Vagina (tissue), 2 donors: ENCODE measurements at regions not wholly inside any gene's neighbourhood (a gene's known extent, or its start where the extent isn't known, plus 50 kb on each side); places are given as distances from the start of the nearest gene placed in this dataset.
"Not testable (repeated sequence)": the region's sequence is repeated elsewhere in the genome, so short reads cannot be mapped to it uniquely, and the experiment has no call there.

Experiments used
- DNase-seq, 2 donors: peaks; one replicate each; pipeline ENCODE4 v3.0.0-alpha.2; 2017; ENCODE audit errors: extremely low spot score in 2 of 2
- H3K27ac ChIP-seq: fragments of 200-600 bp; sonication (generic); one replicate; pipeline ENCODE4 v1.5.1; 2019
- H3K27me3 ChIP-seq: fragments of 200-600 bp; sonication (generic); one replicate; pipeline ENCODE4 v1.5.1; 2019
- H3K36me3 ChIP-seq, 2 donors: fragments of 200-600 bp; sonication (generic); one replicate each; pipeline ENCODE4 v1.5.1; 2017 to 2019
- H3K4me1 ChIP-seq: fragments of 200-600 bp; sonication (generic); one replicate; pipeline ENCODE4 v1.5.1; 2019
- H3K4me3 ChIP-seq, 2 donors: fragments of 200-600 bp; sonication (generic); 1 replicate in 1 of 2; 2 replicates in 1 of 2; pipeline ENCODE4 v1.5.1; 2016 to 2019
- H3K9me3 ChIP-seq: fragments of 200-600 bp; sonication (generic); one replicate; pipeline ENCODE4 v1.5.1; 2019
- POLR2A ChIP-seq, 2 donors: fragments of 450-650 bp; IDR thresholded peaks; one replicate each; pipeline ENCODE4 v1.6.1; 2017; ENCODE audit warnings: antibody characterized with exemption in 2 of 2, mild to moderate bottlenecking in 2 of 2, moderate library complexity in 2 of 2
- POLR2AphosphoS5 ChIP-seq, 2 donors: sonication (generic); formaldehyde crosslinking; IDR thresholded peaks; one replicate each; pipeline ENCODE4 v1.9.0; 2017; ENCODE audit warnings: antibody characterized with exemption in 2 of 2, mild to moderate bottlenecking in 2 of 2, low read depth in 1 of 2; ENCODE audit not compliant: insufficient read depth in 1 of 2
- intact Hi-C: fragments of 100-400 bp; cut with DNase I; formaldehyde crosslinking; loops from one replicate; pipeline ENCODE4 v1.15.1; 2023
- TF ChIP-seq, protein P1 (sequence below), 3 experiments: fragments of 450-650 bp in 2 of 3; fragments of 200-600 bp in 1 of 3; sonication (generic) in 1 of 3; IDR thresholded peaks; one replicate each; pipeline ENCODE4 v1.5.1; 2017 to 2019; ENCODE audit warnings: antibody characterized with exemption in 3 of 3, mild to moderate bottlenecking in 2 of 3, moderate library complexity in 2 of 3

DNA sequence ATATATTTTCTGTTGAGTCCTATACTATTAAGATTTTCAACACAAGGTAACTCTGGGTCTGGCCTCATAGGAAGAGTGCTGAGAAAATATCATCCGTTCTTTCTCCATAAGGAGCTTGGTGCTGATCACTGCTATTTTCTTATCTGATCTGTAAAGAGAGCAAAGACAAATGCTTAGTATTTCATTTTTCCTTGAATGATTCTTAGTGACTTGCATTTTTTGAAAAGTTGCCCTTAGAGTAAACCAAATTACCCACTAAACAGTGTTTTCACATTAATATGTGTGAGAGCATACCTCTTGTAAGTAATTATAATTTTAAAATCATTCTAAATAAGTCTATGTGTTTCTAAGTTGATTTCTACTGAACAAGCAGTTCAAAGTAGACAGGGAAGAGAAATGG, 121.3 kb upstream of the CTSV start:
- TF ChIP-seq POLR2A (IDR thresholded peaks at IDR 0.05) = no peak
- TF ChIP-seq POLR2AphosphoS5 (IDR thresholded peaks at IDR 0.05; ENCODE audit: insufficient read depth in 1 of 2, low read depth in 1 of 2) = no peak
- TF ChIP-seq, protein P1, sequence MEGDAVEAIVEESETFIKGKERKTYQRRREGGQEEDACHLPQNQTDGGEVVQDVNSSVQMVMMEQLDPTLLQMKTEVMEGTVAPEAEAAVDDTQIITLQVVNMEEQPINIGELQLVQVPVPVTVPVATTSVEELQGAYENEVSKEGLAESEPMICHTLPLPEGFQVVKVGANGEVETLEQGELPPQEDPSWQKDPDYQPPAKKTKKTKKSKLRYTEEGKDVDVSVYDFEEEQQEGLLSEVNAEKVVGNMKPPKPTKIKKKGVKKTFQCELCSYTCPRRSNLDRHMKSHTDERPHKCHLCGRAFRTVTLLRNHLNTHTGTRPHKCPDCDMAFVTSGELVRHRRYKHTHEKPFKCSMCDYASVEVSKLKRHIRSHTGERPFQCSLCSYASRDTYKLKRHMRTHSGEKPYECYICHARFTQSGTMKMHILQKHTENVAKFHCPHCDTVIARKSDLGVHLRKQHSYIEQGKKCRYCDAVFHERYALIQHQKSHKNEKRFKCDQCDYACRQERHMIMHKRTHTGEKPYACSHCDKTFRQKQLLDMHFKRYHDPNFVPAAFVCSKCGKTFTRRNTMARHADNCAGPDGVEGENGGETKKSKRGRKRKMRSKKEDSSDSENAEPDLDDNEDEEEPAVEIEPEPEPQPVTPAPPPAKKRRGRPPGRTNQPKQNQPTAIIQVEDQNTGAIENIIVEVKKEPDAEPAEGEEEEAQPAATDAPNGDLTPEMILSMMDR (IDR thresholded peaks at IDR 0.05) = no peak
- Histone ChIP-seq H3K36me3 (no peaks in the 10 kb centered on the region), H3K27me3 (no peaks in the 10 kb centered on the region), H3K4me1 (no peaks in the 10 kb centered on the region), H3K9me3 (no peaks in the 10 kb centered on the region), H3K27ac (no peak overlapping the region), H3K4me3 (no peak overlapping the region)
- no peak for DNase-seq
- intact Hi-C loops = no loop called here

DNA sequence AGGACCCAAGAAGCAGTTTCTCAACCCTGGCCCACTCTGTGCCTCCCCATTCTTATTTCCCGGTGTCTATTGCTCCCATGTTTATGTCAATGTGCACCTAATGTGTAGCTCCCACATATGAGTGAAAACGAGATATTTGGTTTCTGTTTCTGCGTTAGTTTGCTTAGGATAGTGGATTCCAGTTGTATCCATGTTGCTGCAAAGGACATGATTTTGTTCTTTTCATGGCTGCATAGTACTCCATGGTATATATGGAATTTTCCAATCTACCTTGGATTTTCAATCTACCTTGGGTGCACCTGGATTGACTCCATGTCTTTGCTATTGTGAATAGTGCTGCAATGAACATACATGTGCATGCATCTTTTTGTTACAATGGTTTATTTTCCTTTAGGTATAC, 119.8 kb upstream of the CTSV start:
- DNase-seq, intact Hi-C loops, H3K27me3 ChIP-seq, H3K27ac ChIP-seq, H3K36me3 ChIP-seq, H3K4me3 ChIP-seq, H3K9me3 ChIP-seq, H3K4me1 ChIP-seq: not testable (repeated sequence)

GRCh38 chr9:97155441-97155840, 116.5 kb upstream of the CTSV start:
- DNase-seq, intact Hi-C loops, H3K9me3 ChIP-seq, H3K4me1 ChIP-seq, H3K4me3 ChIP-seq, H3K36me3 ChIP-seq, H3K27me3 ChIP-seq, H3K27ac ChIP-seq: not testable (repeated sequence)

- Histone ChIP-seq H3K4me1 (no peaks in the 10 kb centered on the region), H3K27me3 (no peaks in the 10 kb centered on the region), H3K27ac (no peak overlapping the region), H3K9me3 (no peaks in the 10 kb centered on the region), H3K4me3 (no peak overlapping the region), H3K36me3 (no peaks in the 10 kb centered on the region)
- intact Hi-C loops = no loop called here
- TF ChIP-seq, protein P1 (IDR thresholded peaks at IDR 0.05) = no peak
- TF ChIP-seq POLR2AphosphoS5 (IDR thresholded peaks at IDR 0.05; ENCODE audit: insufficient read depth in 1 of 2, low read depth in 1 of 2) (no peak), POLR2A (IDR thresholded peaks at IDR 0.05) (no peak)
- no peak for DNase-seq
Observed at GRCh38 chr9:97153967-97154366, 115.0 kb upstream of the CTSV start.

GRCh38 chr9:97153160-97153559, 114.2 kb upstream of the CTSV start:
- H3K9me3 ChIP-seq, H3K4me1 ChIP-seq, H3K27ac ChIP-seq, DNase-seq, H3K36me3 ChIP-seq, H3K27me3 ChIP-seq, H3K4me3 ChIP-seq, intact Hi-C loops: not testable (repeated sequence)

DNA sequence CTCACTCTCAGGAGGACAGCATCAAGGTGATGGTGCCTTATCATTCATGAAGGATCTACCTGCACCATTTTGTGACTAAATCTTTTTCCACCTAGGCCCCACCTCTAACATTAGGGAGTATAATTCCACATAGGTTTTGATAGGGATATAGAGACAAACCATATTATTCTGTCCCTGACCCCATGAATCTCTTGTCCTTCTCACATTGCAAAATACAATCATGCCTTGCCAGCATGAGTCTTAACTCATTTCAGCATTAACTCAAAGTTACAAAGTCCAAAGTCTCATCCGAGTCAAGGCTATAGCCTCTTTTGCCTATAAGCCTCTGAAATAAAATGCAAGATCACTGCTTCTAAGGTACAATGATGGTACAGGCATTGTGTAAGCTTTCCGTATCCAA, 111.5 kb upstream of the CTSV start:
- H3K27me3 ChIP-seq, H3K27ac ChIP-seq, H3K4me3 ChIP-seq, H3K4me1 ChIP-seq, H3K9me3 ChIP-seq, DNase-seq, H3K36me3 ChIP-seq, intact Hi-C loops: not testable (repeated sequence)

DNA sequence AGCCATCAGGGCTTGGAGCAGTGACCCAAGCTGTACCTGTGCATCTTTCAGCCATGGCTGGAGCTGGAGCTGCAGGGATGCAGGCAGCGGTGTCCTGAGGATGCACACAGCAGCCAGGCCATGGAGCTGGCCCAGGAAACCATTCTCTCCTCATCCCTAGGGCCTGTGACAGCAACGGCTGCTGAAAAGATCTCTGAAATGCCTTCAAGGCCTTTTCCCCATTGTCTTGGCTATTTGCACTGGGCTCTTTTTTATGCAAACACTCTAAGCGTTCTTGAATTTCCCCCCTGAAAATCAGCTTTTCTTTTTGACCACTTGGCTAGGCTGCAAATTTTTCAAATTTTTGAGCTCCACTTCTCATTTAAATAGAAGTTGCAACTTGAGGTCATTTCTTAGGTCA, 109.5 kb upstream of the CTSV start:
- intact Hi-C loops, H3K4me3 ChIP-seq, H3K4me1 ChIP-seq, DNase-seq, H3K27ac ChIP-seq, H3K9me3 ChIP-seq, H3K36me3 ChIP-seq, H3K27me3 ChIP-seq: not testable (repeated sequence)

GRCh38 chr9:97145680-97146079, 106.7 kb upstream of the CTSV start:
- H3K9me3 ChIP-seq, H3K36me3 ChIP-seq, H3K4me3 ChIP-seq, H3K4me1 ChIP-seq, intact Hi-C loops, DNase-seq, H3K27ac ChIP-seq, H3K27me3 ChIP-seq: not testable (repeated sequence)
